NCI-H2196 (cell line): ENCODE measurements at regions not wholly inside any gene's neighbourhood (a gene's known extent, or its start where the extent isn't known, plus 50 kb on each side); places are given as distances from the start of the nearest gene placed in this dataset.

ENCODE experiments used
- DNase-seq: peaks from one replicate; lab custom pipeline; 2025; ENCODE audit not compliant: unreplicated experiment; lab: John Stamatoyannopoulos, UW

GRCh38 chr14:82511399-82511798 is 977.7 kb upstream of the SEL1L start:
- DNase-seq: no peak

GRCh38 chr14:82520765-82521164 is 987.1 kb upstream of the SEL1L start:
- DNase-seq: no peak

GRCh38 chr14:82521191-82521590 is 987.5 kb upstream of the SEL1L start:
- no peak for DNase-seq

- DNase-seq: no peak
These were observed 994.4 kb upstream of the SEL1L start for GRCh38 chr14:82528016-82528415.

DNA sequence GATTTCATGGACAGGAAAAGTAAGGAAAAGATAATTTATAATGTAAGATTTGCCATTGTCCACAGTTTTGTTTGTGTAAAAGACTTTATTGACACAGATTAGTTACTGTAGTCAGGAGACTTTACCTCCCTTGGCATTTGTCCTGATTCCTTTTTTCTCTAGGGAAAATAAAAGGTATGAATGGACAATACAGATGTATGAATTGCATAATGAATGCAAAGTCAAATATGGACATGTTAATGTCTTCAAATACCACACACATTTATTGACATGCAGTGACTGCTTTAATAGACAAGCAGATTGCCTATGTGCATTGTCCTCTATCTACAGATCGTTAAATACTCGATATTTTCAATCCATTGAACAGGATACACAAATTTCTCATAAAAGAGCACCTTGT is 999.7 kb upstream of the SEL1L start:
- DNase-seq: no peak

GRCh38 chr14:82536566-82536965 is 1002.9 kb upstream of the SEL1L start:
- no peak for DNase-seq

GRCh38 chr14:82537831-82538230 is 1004.2 kb upstream of the SEL1L start:
- DNase-seq: no peak

DNA sequence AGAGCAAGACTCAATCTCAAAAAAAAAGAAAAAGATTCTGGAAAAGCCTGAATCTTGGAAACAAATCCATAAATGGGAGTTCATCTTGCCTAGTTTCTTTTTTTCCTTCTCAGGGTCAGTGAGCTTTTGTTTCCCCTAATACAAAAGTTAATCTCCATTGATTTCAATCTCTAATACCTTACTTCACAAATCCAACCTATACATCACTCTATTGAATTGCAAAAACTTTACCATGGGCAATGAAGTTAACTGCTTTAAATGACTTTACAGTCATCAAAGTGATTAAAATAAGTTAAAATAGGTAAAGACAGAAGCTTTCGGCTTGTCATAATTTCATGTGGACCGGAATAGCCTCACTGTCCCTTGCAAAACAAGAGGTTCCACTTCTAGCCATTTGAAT is 1012.7 kb upstream of the SEL1L start:
- no peak for DNase-seq

DNA sequence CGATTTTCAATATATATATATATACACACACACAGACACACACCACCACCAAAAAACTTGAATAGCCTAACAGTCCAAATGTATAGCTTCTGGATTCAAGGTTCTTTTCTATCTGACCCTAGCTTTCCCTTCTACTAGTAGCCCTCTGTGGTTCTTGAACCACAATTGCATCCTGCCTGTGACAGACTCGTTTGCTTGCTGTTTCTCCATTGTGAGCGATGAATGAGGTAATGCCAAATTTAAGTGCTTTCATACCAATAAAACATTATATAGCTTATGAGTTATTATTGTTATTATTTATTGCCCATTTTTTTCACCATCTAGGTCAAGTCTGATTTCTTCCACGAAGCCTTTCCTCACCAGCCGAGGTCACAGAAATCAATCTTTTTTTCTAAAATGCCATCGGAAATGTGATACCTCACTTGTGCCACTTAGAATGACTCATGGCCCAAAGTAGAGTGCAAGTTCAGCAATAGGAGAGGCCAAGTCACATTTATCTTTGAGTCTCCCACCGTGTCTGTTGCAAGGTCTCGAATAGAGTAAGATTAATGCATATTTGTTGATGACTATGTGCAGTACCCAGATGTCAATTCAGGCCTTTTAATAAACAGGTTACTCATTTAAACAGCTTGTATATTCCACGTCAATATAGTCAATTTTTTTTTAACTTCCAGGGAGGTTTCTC is 1015.8 kb upstream of the SEL1L start:
- DNase-seq: no peak

GRCh38 chr14:82562881-82563280 is 1029.2 kb upstream of the SEL1L start:
- DNase-seq: no peak

- DNase-seq: no peak
These were observed 1032.2 kb upstream of the SEL1L start for GRCh38 chr14:82565825-82566224.

DNA sequence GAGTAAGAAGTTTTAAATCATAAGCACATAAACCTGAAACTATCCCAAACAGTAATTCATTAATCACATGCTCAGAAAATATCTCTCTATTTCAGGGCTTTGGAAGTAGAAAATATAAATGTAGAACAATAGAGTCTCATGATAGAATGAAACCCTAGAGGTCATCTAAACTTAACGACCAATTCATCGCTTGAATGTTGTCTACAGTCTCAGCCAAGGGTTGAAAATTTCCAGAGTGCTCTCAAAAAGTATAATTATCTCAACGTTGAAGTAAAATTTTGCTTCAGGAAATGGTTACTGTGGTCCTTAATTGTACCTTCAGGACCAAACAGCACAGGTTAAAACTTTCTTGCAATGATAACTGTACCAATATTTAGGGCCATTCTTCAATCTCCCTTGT is 1053.6 kb upstream of the SEL1L start:
- DNase-seq: no peak

DNA sequence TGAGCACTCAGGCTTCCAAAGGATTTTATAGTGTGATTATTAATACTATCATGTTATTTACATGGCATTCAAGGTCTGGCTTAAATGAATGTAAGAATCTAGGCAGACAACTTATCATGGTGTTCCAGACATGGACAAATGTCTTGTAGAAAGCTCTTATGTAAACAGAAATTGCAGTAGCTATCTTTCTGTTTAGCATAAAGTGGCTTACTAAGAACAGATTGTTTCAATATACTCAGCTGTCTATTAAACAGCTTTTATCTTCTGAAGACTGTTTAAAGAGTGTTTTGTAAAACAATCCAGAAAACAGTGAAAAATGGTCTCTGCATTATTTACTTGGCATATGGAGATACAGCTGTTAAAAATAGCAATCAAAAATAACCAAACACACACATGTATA is 1061.8 kb upstream of the SEL1L start:
- no peak for DNase-seq

- no peak for DNase-seq
These were observed 1069.1 kb upstream of the SEL1L start for GRCh38 chr14:82602794-82603193.

DNA sequence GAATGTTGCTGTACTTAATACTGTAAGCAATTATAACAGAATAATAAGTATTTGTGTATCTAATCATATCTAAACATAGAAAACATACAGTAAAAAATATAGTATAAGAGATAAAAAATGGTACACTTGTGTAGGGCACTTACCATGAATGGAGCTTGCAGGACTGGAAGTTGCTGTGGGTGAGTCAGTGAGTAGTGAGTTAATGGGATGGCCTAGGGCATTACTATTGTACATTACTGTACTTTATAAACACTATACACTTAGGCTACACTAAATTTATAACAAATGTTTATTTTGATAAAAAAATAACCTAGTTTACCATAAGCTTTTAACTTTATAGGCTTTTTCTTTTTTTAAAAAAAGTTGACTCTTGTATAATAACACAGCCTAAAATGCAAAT is 1071.2 kb upstream of the SEL1L start:
- DNase-seq: no peak

- no peak for DNase-seq
These were observed 1088.3 kb upstream of the SEL1L start for GRCh38 chr14:82621881-82622450.

DNA sequence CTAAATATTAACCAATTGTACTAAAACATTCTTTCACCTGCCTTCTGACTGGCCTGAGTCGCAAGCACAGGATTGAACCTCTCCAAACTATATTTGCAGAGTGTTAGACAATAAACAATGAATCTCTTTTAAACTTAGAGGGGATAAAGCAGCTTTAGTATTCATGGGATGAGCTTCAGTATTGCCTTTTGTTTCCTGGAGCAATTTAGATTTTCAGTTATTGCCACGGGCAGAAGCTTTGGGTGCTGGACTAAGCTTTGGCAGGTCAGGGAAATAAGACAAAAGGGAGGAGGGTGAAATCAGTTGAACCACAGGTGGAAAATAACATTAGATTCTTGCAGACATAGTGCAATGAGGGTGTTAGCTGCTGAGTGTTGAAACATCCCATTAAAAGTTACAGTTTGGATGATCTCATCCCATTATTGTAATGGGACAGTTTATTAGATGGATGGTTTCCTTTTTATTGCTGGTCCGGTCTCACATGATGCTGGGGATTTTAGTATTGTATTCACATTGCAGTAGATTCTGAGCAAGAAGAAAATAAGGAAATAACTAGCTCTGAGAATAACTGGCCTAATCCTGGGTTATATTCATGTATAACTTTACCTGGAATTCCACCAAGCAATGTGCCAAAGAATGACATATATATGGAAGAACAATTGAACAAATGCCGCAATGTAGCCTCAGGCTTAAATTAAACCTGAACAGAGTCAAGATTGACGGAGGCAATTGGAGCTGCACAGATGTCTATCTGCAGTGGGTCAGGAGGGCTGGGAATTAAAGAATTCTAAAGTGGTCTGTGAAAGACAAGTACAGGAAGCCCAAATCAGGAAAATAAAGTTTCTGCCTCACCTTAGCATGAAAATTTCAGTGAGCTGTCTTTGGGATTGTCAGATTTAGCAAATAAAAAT is 1092.8 kb upstream of the SEL1L start:
- no peak for DNase-seq

GRCh38 chr14:82635915-82636314 is 1102.3 kb upstream of the SEL1L start:
- no peak for DNase-seq

DNA sequence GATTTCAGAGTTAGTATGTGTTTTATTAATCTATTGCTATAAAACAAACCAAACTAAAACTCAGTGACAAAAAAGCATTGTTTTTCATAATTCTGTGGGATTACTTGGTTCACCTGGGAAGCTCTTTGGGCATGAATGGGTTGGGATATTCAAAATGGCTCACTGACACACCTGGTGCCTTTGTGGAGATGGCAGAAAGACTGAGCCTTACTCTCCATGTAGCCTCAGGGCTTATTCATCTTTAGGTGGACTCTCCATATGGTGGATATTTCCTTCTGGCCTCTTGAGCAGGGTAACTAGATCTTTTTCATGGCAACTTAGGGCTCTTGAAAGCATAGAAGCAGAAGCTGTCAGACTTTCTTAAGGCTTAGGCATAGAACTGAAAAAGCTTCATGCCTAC is 1102.8 kb upstream of the SEL1L start:
- no peak for DNase-seq

GRCh38 chr14:82641050-82641540 is 1107.4 kb upstream of the SEL1L start:
- no peak for DNase-seq

- DNase-seq: no peak
These were observed 1108.8 kb upstream of the SEL1L start for GRCh38 chr14:82642425-82642824.
